BLaER1 (cell line): ENCODE measurements at regions not wholly inside any gene's neighbourhood (a gene's known extent, or its start where the extent isn't known, plus 50 kb on each side); places are given as distances from the start of the nearest gene placed in this dataset.
"Not testable (repeated sequence)": the region's sequence is repeated elsewhere in the genome, so short reads cannot be mapped to it uniquely, and the experiment has no call there.

ENCODE experiments used
- H3K27ac ChIP-seq: shearing (Covaris generic); formaldehyde crosslinking; 2 replicates; pipeline ENCODE4 v1.8.1; 2022
- H3K27me3 ChIP-seq: shearing (Covaris generic); formaldehyde crosslinking; 2 replicates; pipeline ENCODE4 v1.8.1; 2022
- H3K36me3 ChIP-seq: shearing (Covaris generic); formaldehyde crosslinking; 2 replicates; pipeline ENCODE4 v1.8.1; 2022
- H3K4me1 ChIP-seq: shearing (Covaris generic); formaldehyde crosslinking; 2 replicates; pipeline ENCODE4 v1.8.1; 2022
- H3K4me2 ChIP-seq: shearing (Covaris generic); formaldehyde crosslinking; 2 replicates; pipeline ENCODE4 v1.8.1; 2022
- H3K4me3 ChIP-seq: shearing (Covaris generic); formaldehyde crosslinking; 2 replicates; pipeline ENCODE4 v1.8.1; 2022
- H3K9ac ChIP-seq: shearing (Covaris generic); formaldehyde crosslinking; 2 replicates; pipeline ENCODE4 v1.8.1; 2022
- H3K9me3 ChIP-seq: shearing (Covaris generic); formaldehyde crosslinking; 2 replicates; pipeline ENCODE4 v1.8.1; 2022
- H4K20me1 ChIP-seq: shearing (Covaris generic); formaldehyde crosslinking; 2 replicates; pipeline ENCODE4 v1.8.1; 2022
- Cebpa-rat ChIP-seq: shearing (Covaris generic); IDR thresholded peaks from 2 replicates; pipeline ENCODE4 v1.8.1; 2022

- TF ChIP-seq Cebpa-rat: no peak
- no peaks in the 10 kb centered on the region for H3K36me3 ChIP-seq
- H3K4me3 ChIP-seq: no peak overlapping the region
- H4K20me1 ChIP-seq: no peaks in the 10 kb centered on the region
- H3K27ac ChIP-seq: no peak overlapping the region
- H3K4me2 ChIP-seq: no peak overlapping the region
- H3K27me3 ChIP-seq: no peaks in the 10 kb centered on the region
- H3K9me3 ChIP-seq: peaks cover 18% of the 10 kb centered on the region
- H3K9ac ChIP-seq: no peak overlapping the region
- H3K4me1 ChIP-seq: no peaks in the 10 kb centered on the region
These were observed 77.4 kb downstream of the MS4A13 start for GRCh38 chr11:60592601-60593000.

GRCh38 chr11:60594998-60595642 lies 79.9 kb downstream of the MS4A13 start:
- H3K4me3 ChIP-seq: no peak overlapping the region
- no peak for TF ChIP-seq Cebpa-rat
- H3K9ac ChIP-seq: no peak overlapping the region
- H3K36me3 ChIP-seq: no peaks in the 10 kb centered on the region
- no peaks in the 10 kb centered on the region for H3K27me3 ChIP-seq
- no peaks in the 10 kb centered on the region for H4K20me1 ChIP-seq
- no peaks in the 10 kb centered on the region for H3K4me1 ChIP-seq
- H3K9me3 ChIP-seq: peaks cover 18% of the 10 kb centered on the region
- H3K27ac ChIP-seq: no peak overlapping the region
- no peak overlapping the region for H3K4me2 ChIP-seq

GRCh38 chr11:60607483-60607882 lies 91.9 kb upstream of the MS4A8 start:
- Histone ChIP-seq H3K27ac (no peak overlapping the region), H3K4me2 (no peak overlapping the region), H4K20me1 (no peaks in the 10 kb centered on the region), H3K36me3 (no peaks in the 10 kb centered on the region), H3K9ac (no peak overlapping the region), H3K27me3 (no peaks in the 10 kb centered on the region), H3K4me3 (no peak overlapping the region), H3K9me3 (no peaks in the 10 kb centered on the region), H3K4me1 (no peaks in the 10 kb centered on the region)
- no peak for TF ChIP-seq Cebpa-rat

- H3K9me3 ChIP-seq: peaks cover 3% of the 10 kb centered on the region; the same call in 1 of the 2 replicates
- no peaks in the 10 kb centered on the region for H3K4me1 ChIP-seq
- no peak overlapping the region for H3K4me3 ChIP-seq
- H3K9ac ChIP-seq: no peak overlapping the region
- H3K4me2 ChIP-seq: peak overlapping the region; percentile 9; the same call in 1 of the 2 replicates
- H3K36me3 ChIP-seq: no peaks in the 10 kb centered on the region
- H3K27me3 ChIP-seq: no peaks in the 10 kb centered on the region
- H3K27ac ChIP-seq: no peak overlapping the region
- H4K20me1 ChIP-seq: no peaks in the 10 kb centered on the region
- no peak for TF ChIP-seq Cebpa-rat
These were observed 89.8 kb upstream of the MS4A8 start for GRCh38 chr11:60609632-60610031.

GRCh38 chr11:60610702-60611101 lies 88.7 kb upstream of the MS4A8 start:
- no peaks in the 10 kb centered on the region for H3K27me3 ChIP-seq
- H3K4me3 ChIP-seq: no peak overlapping the region
- no peaks in the 10 kb centered on the region for H4K20me1 ChIP-seq

GRCh38 chr11:60615497-60615896 lies 83.9 kb upstream of the MS4A8 start:
- Histone ChIP-seq H3K4me1 (peaks cover 4% of the 10 kb centered on the region; the same call in 1 of the 2 replicates), H4K20me1 (no peaks in the 10 kb centered on the region)
- no peak for TF ChIP-seq Cebpa-rat

More at GRCh38 chr11:60610702-60611101, 88.7 kb upstream of the MS4A8 start:
- Histone ChIP-seq H3K4me2 (no peak overlapping the region), H3K9me3 (peaks cover 8% of the 10 kb centered on the region), H3K36me3 (no peaks in the 10 kb centered on the region), H3K9ac (no peak overlapping the region), H3K27ac (no peak overlapping the region), H3K4me1 (no peaks in the 10 kb centered on the region)
- no peak for TF ChIP-seq Cebpa-rat

GRCh38 chr11:60621940-60622339 lies 77.5 kb upstream of the MS4A8 start:
- not testable (repeated sequence) for H3K4me1 ChIP-seq, H3K36me3 ChIP-seq, H3K9ac ChIP-seq, H3K27me3 ChIP-seq, H4K20me1 ChIP-seq, H3K4me2 ChIP-seq, H3K4me3 ChIP-seq, H3K27ac ChIP-seq
- peaks cover 40% of the 10 kb centered on the region for H3K9me3 ChIP-seq

More at GRCh38 chr11:60615497-60615896, 83.9 kb upstream of the MS4A8 start:
- Histone ChIP-seq H3K27me3 (no peaks in the 10 kb centered on the region), H3K9me3 (peaks cover 12% of the 10 kb centered on the region), H3K27ac (no peak overlapping the region), H3K36me3 (no peaks in the 10 kb centered on the region), H3K4me2 (no peak overlapping the region), H3K9ac (no peak overlapping the region), H3K4me3 (no peak overlapping the region)

GRCh38 chr11:60622776-60623175 lies 76.6 kb upstream of the MS4A8 start:
- not testable (repeated sequence) for H3K4me2 ChIP-seq, H3K36me3 ChIP-seq, H3K27ac ChIP-seq, H3K27me3 ChIP-seq, H3K4me3 ChIP-seq, H3K4me1 ChIP-seq, H4K20me1 ChIP-seq, H3K9ac ChIP-seq
- peaks cover 40% of the 10 kb centered on the region for H3K9me3 ChIP-seq

GRCh38 chr11:60625262-60625661 lies 74.2 kb upstream of the MS4A8 start:
- Histone ChIP-seq H4K20me1 (no peaks in the 10 kb centered on the region), H3K27me3 (no peaks in the 10 kb centered on the region), H3K4me3 (no peak overlapping the region), H3K27ac (no peak overlapping the region), H3K4me1 (peaks cover 5% of the 10 kb centered on the region; the same call in 1 of the 2 replicates), H3K9me3 (peaks cover 40% of the 10 kb centered on the region), H3K9ac (no peak overlapping the region), H3K36me3 (no peaks in the 10 kb centered on the region), H3K4me2 (no peak overlapping the region)
- TF ChIP-seq Cebpa-rat: no peak

- no peak overlapping the region for H3K27ac ChIP-seq
- no peaks in the 10 kb centered on the region for H4K20me1 ChIP-seq
- H3K4me3 ChIP-seq: no peak overlapping the region
- no peak overlapping the region; the same call in 1 of the 2 replicates for H3K4me2 ChIP-seq
- H3K36me3 ChIP-seq: no peaks in the 10 kb centered on the region
- peaks cover 16% of the 10 kb centered on the region for H3K9me3 ChIP-seq
- H3K9ac ChIP-seq: no peak overlapping the region
- H3K27me3 ChIP-seq: no peaks in the 10 kb centered on the region
- TF ChIP-seq Cebpa-rat: no peak
- peaks cover 45% of the 10 kb centered on the region for H3K4me1 ChIP-seq
These were observed 70.0 kb upstream of the MS4A8 start for GRCh38 chr11:60629399-60629798.

GRCh38 chr11:60631944-60632343 lies 67.5 kb upstream of the MS4A8 start:
- peaks cover 20% of the 10 kb centered on the region for H3K9me3 ChIP-seq
- no peak for TF ChIP-seq Cebpa-rat
- H3K4me3 ChIP-seq: peak overlapping the region; percentile 34
- no peak overlapping the region; the same call in 1 of the 2 replicates for H3K9ac ChIP-seq
- H4K20me1 ChIP-seq: no peaks in the 10 kb centered on the region
- peaks cover 53% of the 10 kb centered on the region for H3K4me1 ChIP-seq
- H3K4me2 ChIP-seq: peak overlapping the region; percentile 91
- no peaks in the 10 kb centered on the region for H3K27me3 ChIP-seq
- no peaks in the 10 kb centered on the region for H3K36me3 ChIP-seq
- peak overlapping the region; percentile 63 for H3K27ac ChIP-seq
